ENCODE measurements at regions not wholly inside any gene's neighbourhood (a gene's known extent, or its start where the extent isn't known, plus 50 kb on each side); places are given as distances from the start of the nearest gene placed in this dataset.

DNA sequence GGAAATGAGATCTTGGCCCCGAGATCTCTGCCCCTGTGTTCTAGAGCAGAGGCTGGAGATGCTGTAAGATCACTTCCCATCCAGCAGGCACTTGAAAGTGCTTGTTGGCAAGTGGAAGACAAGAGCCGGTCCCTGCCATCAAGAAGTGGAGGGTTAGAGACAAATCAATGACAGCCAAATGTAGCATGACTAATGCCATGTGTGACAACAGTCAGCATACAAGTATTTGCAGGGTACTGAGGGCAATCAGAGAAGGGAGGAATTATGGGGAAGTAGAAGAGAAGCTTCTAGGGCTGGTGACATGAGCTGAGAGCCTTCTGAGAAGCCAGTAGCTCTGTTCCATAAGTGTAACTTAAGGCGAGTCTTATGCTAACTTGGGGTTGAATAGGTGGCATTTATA lies 58.6 kb downstream of the TMEM17 start:
- DNase-seq: no peak

DNA sequence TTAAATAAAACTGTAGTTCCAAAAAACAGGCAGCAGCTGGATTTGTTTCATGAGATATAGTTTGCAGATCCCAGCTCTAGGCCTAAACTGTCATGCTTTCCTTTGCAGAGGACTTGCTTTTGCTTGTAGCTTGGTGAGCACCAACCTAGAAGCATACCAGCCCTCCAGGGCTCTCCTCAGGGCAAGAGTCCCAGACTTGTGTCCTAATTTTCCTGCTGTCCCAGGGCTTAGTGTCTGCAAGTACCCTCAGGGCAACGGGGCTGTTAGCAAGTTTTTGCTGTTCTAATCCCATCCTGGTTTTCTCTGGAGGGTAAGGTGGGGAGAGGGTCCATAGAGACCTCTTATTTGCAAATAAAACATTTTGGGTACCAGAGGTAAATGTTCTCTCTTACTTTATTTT lies 59.5 kb downstream of the TMEM17 start:
- DNase-seq: no peak

DNA sequence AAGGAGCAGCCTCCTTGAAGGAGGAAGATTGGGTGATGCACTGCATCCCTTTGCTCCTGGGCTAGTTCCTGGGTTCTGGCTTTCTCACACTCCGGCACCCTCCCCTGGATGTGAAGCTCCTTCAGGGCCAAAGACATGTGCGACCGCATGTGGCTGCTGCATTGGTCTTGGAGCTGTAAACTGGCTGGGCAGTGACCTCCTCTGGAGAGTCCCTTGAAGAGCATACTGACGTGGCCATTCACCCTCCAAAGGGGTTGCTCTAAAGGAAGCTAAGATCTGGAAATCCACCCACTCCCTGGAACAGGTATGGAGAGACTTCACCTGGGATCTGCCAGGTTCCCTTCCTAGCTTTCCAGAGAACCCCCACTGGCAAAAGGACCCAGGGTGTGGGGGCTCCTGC lies 62.1 kb downstream of the TMEM17 start:
- DNase-seq: no peak

DNA sequence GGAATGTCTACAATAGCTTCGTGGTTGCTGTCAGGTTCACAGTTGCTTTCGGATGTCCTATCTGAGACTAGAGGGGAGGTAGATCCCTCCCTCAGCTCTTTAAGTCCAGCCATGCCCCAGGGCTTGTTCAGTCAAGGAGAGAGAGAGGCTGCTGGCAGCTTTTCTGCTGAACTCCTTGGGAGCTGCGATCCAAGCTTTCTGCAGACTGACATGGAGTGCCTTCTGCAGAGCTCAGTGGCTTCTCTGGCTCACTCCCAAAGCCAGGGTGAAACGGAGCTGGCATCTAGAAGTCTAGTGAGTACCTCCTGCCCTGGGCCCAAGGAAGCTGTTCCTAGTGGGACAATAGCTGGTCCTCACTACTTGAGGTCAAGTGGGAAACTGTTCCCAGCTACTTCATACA lies 62.5 kb downstream of the TMEM17 start:
- no peak for DNase-seq

DNA sequence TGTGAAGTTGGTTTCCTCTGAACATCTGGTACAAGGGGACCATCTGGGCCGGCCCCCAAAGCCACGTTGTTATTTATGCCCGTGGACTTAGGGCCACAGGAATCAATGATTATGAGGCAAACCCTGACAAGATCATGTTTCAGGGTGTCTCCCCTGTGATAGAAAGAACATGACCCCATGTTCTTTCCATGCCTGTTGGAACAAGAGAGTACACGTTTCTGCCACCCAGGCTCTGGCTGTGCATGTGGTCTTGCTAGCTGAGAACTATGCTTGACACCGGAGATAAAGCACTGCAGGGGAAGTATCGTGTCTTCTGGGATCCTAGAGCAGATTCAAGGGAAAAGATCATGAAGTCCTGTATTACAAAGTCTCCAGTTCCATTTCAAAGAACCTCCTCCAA lies 64.2 kb downstream of the TMEM17 start:
- no peak for DNase-seq

DNA sequence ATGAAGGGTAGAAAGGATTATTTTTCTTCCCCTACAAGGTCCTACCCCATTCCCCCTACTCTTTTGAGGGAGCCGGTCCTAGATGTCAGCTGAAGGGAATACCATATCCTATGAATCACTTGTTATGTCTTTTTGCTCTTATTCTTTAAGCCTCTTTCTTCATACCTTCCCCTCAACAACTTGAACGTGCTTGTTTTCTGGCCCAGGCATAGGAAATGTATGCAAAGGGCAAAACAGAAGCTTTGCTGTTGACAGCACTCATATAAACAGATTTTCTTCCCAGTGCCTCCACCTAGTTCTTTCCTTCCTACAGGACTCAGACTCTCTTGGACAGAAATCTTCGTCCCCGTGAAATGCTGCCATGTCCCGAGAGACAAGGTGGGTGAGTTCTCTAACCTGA lies 64.6 kb downstream of the TMEM17 start:
- DNase-seq: no peak

DNA sequence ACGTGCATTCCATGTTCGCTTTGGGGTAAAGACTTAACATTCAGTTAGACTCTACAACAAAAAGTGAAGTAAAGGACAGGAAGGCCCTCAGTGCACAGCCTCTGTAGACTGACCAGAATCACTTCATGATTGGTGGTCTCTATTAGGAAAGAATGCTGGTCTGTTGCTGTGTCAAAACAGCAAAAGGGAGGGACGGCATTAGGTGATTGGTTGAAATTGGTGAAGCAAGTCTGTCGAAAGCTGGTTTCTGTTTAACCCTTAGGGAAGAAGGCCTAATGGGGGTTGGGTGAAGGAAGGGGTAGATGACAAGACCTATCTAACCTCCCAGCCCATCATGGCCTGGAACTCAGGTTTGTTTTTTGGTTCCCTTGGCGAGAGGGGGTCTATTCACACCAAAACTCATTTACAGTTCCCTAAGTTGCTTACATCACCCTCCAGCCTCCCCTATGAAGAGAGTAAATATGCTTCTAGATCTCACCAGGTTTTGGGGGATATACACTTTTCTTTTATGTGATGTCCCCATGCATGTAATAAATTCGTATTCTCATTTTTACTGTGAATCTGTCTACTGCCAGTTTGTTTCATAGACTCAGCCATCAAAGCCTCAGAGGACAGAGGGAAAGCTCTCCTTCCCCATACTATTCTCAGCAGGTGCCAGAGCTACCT lies 65.6 kb downstream of the TMEM17 start:
- no peak for DNase-seq

DNA sequence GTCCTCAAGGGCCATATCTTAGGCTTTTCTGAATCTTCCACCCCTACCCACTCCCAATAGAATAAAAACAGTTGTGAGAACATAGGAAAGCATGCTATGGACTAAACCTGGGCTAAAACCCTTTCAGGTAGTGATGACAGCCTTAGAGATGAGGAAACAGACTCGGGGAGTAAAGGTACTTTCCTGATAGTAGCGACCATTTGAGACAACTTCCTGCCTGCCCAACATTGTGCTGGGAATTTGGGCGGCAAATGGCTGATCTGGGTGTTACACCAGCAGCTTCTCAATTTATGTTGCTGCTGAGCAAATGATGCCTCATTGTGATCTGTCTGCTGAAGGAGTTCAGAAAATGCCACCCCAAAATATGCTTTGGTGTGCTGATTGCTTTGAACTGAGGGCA lies 66.6 kb downstream of the TMEM17 start:
- no peak for DNase-seq

DNA sequence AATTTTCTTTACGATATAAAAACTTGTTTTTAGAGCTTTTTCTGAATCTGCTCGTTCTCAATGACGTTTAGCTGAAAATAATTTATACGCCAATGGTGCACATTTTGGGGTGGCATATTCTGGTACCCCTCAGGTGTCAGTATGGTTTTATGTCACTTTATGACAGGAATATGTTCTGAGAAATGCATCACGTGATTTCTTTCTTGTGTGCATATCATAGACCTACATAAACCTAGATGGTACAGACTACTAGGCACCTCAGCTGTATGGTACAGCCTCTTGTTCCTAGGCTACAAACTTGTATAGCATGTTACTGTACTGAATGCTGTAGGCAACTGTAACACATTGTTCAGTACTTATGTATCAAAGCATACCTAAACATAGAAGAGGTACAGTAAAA lies 68.2 kb downstream of the TMEM17 start:
- no peak for DNase-seq

DNA sequence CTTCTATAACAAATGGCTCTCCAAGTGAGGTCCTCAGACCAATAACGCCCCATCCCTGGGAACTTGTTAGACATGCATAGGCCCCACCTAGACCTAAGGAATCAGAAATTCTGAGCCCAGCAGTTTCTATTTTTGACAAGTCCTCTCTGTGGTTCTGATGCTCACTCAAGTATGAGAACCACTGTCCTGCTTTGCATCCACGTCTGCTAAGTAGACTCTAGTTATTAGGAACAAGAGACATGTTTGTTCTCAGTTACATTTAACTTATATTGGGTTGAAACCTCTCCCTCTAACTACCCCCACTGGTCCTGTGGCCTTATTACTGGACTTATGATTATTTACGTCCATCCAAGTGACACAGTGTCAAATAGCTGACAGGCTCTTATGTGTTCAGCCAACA lies 70.3 kb downstream of the TMEM17 start:
- no peak for DNase-seq

DNA sequence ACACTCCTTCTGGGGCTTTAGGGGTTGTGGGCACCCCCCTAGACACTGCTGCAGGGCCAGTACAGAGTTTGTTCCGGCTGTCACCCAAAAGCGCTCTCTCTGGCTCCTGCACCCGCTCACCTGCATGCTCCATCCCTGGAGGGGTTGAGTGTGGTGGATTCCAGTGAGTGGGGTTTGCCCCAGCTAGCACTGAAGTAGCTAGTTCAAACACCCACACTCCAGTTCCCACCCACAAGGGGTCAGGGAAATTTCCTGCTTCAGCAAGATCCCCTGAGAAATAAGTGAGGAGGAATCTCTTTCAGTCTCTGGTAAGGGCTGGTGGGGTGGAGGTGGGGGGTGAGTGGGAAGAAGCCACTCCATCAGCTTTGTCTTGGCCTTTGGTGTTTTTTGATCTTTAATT lies 73.6 kb downstream of the TMEM17 start:
- no peak for DNase-seq

DNA sequence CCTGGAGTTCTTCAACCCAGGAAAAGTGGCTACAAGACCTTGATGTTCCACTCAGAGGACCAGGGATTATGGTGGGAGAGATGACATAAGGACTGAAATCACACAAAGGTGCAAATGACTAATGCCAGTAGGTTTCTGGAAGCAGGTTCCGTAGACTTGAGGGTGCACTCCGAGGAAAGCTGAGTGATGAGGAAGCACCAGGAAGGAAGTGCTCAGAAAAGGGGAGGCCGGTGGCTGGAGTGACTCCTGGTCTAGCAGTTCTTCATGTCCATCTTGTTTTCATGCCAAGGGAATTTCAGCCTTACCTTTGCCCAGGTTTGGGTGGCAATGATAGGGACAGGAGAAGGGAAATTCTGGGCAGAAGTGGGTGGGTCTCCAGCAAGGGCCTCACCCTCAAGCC lies 74.5 kb downstream of the TMEM17 start:
- DNase-seq: no peak

DNA sequence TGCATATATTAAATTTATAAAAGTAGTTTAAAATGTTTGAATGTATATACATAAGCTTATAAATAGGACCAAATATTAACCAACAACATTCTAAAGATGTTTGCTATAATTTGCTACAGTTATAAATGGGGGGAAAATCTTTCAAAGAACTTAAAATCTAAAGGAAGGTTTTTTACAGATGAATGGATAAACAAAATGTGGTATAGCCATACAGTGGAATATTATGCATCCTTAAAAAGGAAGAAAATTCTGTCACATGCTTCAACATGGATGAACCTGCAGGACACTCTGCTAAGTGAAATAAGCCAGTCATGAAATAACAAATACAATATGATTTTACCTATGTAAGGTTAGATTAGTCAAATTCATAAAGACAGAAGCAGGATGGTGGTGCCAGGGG lies 75.8 kb downstream of the TMEM17 start:
- DNase-seq: no peak

DNA sequence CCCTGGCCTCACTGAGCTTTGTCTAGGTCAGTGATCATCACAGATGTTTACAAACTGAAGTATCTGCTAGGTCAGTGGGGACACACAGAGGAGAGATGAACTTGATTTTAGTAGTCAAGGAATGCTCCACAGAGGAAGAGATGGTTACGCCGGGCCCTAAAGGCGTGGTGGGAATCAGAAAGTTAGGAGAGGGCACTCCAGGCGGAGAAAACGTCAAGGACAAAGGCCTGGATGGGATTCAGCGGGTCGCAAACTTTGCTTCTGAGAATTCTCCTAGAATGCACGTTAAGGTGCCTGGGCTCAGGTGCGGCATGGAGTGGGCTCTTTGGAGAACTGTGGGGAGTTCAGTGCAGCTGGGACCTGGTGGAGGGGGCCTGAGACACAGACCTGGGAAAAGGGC lies 78.8 kb downstream of the TMEM17 start:
- no peak for DNase-seq

DNA sequence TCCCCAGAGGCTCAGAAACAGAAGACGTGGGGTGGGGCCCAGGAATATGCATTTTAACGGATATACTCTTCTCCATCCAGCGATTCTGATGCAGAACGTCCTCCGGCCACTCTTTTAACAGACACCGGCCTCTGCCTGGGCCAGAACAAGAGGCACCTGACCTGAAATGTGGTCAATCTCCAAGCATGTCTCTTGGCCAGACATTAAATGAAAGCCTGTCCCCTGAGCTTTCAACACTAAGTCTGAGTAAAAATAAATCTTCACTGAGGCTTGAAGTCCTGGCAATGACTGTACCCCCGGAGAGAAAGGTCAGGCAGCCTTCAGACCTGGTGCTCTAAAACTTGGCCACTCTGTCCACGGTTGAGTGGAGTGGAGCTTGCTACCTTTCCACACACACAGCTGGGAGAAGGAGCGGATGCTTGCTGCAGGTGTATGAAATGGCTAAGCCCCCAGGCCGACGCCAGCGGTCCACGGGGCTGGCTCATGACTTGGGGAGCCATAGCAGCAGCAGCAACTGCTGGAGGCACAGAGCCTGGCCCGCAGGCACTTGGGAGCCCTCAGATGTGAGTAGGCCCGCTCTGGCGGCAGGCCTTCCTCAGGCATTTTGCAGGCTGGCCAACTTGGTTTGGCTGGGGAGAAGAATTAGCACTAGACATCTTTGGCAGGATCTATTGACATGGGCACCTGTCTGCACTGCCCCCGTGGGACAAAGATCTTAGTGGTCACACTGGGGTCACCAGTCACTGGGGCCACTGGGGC lies 79.7 kb downstream of the TMEM17 start:
- DNase-seq: no peak

DNA sequence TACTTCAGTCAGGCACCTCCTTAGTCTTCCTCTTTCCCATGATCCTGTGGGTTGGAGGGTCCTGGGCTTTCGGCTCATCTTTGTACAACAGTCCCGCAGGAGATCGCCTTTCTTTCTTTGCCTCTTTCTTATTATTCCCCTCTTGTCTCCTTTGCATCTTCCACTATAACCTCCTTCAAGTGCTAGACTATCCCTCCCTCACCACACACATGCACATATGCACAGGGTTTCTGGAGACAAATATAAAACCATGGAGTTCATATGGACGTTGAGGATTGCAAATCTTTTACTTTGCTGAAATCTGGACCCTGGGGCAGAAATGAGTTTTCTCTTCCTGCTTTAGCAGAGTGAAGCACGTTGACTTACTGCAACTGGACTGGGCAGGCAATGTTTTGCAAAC lies 80.3 kb downstream of the TMEM17 start:
- no peak for DNase-seq

DNA sequence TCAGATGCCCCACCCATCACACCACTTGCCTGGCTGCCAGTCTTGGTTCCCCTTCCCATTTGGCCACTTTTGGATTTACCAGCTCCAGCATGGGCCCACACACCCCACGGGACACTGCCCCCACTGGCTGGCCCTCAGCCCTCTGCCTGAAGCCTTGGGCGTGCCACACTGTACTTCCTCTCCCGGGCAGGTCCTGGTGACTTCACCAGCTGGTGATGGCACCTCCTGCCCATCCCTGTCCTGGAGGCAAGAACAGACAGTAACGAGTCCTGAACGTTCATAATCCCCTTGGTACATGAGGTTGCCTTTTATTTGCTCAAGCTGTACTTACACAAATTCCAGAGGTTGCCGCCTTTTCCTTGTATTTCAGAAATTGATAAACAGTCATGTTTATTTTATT lies 81.1 kb downstream of the TMEM17 start:
- no peak for DNase-seq

DNA sequence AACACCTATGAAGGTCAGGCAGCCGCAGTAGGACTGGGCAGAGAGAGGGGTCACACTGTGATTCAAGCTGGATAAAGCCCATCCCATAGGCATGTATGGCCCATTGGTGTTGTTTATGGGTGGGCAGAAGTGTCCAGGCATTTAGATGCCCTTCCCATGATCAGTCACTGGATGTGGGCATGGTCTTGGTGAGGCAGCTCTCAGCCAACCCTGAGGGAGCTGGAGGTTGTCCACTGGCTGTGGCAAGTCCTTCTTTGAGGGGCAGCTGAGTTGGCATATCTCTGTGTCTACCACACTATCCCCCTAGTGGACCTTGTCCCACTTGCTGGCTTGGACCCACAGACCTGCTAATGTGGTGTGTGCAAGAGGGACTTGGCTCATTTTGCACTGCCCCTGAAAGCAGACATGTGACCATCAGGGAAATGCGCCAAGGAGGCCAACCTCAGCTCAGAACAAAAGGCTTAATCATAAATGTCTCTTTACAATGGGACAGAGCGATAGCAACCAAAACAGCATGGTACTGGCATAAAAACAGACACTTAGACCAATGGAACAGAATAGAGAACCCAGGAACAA lies 82.0 kb downstream of the TMEM17 start:
- DNase-seq: no peak

DNA sequence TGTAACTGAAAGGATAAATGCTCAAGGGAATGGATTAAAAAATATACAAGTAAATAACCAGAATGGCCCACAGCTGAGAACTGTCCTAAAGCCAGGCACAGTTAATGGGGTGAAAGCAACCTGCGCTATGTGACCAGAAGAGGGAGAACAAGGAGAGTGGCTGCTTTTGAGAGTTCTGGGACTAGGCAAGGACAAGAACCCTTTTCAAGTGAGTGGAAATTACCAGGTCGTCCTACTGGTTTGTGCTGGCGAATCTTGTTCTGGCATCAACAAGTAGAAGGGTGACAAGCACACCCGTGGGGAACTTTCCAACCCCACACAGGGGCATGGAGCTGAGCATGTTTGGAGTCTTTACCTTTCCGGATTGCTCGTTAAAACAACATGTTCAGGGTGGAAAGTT lies 82.8 kb downstream of the TMEM17 start:
- no peak for DNase-seq

DNA sequence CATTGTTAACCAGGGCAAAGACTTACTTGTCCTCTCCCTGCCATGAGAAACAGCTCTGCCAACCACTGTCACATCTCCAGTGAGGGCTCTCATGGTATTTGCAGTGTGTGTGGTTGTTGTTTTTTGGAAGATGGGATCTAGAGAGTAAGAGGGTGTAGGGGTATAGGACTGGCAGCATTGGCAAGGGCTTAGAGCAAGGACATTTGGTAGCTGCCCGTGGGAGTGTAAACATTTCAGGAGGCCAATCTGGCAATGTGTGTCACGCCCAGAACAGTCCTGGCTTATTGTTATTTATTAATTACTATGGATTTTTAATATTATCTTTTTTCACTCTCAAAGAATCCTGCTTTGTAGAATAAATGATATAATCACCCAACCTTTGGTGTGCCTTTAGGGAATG lies 90.5 kb downstream of the TMEM17 start:
- DNase-seq: no peak

DNA sequence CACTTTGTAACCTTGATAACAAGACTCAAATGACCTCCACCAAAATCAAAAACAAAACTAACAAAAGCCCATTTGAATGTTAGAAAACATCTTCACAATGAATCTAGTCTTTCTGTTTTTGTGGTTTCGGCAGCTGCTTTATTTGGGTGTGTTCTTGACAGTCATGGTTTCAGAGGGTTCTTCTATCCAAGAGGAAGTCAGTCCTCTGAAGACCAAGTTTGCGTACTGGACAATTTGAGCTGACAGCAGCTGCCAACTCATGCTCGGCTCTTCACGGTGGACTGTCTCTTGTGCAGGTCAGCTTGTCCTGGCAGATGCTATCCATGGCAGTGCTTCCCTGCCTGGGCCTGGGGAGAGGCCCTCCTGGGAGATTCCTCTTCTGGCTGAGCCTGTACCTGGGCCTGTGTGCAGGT lies 91.0 kb downstream of the TMEM17 start:
- DNase-seq: no peak

DNA sequence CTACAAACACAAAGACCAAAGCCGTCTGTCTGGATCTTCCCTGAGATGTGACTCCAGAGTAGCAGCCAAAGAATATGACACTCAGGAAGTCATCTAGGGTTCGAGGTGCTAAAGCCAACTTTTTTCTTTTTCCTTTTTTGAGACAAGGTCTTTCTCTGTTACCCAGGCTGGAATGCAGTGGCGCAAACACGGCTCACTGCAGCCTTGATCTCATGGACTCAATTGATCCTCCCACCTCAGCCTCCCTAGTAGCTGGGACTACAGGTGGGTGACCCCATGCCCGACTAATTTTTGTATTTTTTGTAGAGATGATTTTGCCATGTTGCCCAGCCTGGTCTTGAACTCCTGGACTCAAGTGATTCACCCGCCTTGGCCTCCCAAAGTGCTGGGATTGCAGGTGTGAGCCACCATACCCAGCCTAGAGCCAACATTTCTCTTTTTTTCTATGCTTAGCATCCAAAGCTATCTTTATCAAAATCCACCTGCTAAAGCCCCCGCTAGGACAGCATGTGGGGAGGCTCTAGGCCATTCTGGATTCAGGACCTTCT lies 92.8 kb downstream of the TMEM17 start:
- DNase-seq: no peak

DNA sequence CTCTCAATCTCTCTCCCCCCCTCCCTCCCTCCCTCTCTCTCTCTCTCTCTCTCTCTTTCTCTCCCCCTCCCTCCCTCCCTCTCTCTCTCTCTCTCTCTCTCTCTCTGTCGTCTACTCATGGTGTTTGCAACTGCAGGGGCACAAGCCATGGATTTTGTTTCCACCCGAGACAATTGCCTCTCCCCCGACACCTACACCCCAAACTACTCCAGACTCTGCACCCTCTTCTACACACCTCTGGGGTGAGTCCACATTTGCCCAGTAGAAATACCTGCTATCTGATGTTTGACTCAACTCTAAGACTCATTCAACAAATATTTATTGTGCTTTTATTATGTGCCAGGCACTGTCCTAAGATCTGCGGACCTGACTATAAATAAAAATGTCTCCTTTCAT lies 93.7 kb downstream of the TMEM17 start:
- no peak for DNase-seq

DNA sequence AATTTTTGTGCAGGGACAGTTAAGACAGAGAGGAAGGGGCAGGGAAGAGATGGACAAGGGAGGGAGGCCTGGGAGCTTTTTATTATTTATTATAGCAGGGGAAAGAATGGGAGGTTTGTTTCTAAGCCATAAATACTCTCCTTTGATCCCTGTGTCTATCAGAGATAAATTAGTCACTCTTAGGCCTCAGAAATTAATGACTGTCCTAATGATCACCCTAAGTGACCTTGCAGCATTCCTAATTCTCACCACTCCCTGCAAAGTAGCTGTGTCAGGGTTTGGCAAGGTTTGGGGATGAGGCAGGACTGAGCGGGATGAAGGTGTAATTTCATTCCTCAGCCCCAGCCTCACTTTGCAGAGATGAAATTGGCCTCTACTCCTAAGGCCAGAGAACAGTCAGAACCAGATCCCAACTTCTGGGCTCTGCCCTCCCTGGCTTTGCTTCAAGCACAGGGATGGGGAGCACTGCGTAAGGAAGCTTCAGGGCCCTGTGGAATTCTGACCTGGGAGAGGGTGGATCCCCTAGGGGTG lies 95.0 kb downstream of the TMEM17 start:
- DNase-seq: no peak
